ENCODE measurements at regions not wholly inside any gene's neighbourhood (a gene's known extent, or its start where the extent isn't known, plus 50 kb on each side); places are given as distances from the start of the nearest gene placed in this dataset.
"Not testable (repeated sequence)": the region's sequence is repeated elsewhere in the genome, so short reads cannot be mapped to it uniquely, and the experiment has no call there.

DNA sequence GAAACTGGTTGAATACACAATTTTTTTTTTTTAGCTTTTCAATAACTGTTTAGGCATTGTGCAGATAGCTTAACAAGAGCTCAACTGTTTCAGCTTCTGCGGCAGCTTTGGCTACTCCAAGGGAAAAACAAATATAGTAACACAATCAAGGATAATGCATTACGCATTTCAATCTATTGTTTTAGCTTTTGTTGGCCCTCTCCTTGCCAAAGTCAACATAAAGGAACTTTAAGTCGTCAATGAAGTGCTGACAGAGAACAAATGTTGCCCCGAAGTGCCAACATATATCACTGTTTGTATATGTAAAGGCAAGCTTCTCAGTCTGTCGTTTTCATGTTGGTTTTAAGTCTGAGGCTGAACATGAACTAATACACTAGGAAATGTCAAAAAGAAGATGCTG lies 1087.4 kb upstream of the FLRT2 start:
- no peak for DNase-seq

DNA sequence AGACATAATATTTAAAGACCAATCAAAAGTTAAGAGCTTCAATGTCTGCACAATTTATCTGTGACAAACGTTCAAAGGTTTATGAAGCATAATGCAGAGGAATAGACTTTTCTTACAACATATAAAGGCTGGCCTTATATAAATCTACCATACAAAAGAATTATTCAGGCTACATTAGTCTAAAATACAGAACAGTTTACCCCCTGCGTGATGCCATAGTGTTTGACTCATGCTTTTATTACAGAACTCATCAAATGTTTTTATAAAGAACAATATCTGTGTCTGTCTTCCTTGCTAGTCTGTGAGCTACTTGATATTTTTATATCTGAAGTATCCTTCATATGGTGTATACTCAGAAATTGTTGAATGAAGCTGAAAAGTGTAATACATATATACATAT lies 1084.5 kb upstream of the FLRT2 start:
- DNase-seq, result no peak

DNA sequence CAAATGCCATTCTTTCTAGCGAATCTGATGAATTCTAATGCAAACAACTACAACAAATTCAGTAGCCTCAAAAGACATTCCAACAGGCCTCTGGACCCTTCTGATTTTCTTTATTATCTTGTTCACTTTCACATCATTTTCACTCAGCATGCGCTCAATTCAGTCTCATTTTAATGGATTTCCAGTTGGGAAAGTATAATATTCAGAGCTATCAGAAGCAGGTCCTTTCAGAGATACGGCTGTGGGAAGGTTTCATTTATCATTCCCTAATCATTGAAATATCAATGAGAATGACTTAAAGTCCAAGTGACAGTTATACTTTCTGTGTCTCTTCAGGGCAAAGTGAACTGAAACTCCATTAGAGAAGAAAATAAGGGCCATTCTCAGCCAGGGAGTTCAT lies 1083.7 kb upstream of the FLRT2 start:
- no peak for DNase-seq

DNA sequence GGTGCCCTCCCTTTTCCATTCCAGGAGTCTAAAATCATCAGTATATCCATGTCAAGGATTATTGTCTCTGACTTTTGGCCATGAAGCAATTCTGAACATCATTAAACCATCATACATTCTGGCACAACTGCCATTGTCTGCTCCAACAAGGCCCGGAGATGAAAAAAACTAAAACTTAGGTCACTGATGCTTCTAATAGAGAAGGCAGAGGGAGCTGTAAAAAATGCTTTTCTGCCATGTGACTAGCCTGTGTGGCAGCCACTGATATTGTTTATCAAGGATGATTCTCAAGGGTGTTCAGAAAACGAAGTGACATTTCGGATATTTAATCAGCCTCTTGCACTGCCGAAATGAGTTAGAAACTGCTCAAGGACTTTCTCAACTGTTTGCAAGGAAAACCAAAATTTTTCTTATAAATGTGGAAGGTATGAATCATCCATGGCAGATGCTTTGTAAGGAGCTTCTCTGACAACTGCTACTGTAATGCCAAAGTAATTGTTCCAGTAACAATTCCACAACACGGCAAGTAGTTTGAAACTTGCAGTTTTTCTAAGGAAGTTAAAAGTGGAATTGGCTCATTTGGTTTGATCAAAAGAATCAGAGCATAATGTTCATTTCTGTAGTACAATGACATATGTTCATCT lies 1076.5 kb upstream of the FLRT2 start:
- DNase-seq, result no peak

DNA sequence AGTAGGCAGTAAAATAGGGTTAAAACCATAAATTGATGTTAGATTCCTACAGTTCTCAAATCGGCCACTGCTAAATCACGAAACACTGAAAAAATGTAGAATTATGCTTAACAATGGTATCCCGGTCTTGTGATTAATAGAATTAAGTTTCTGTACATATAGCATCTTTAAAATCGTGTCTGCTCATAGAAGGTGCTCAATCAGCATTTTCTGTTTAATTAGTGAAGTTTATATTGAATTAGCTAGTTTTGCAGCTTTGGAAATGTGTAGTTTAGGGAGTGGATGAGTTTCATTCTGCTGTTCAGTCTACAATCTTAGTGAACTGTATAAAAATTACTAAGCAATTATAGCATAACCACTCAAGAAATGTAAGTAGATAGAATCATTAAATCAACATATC lies 1075.8 kb upstream of the FLRT2 start:
- DNase-seq, result no peak

DNA sequence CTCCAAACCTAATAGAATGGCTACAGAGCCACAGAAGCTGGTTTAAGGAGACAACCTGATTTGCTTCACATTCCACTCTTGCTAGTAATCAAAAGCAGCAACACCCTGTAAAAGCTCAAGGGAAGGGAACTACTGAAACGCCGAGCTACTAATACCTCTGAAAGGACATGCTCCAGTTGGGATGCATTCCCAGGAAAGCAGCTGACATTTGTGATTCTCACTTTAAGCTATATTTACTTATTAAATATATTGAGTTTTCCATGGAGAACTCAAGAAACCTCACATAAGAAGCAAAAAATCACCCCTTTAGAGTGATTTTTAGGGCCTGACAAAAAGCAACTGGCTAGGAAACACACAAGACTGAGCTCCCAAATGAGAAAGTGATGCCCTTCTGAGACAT lies 1073.0 kb upstream of the FLRT2 start:
- DNase-seq, result no peak

DNA sequence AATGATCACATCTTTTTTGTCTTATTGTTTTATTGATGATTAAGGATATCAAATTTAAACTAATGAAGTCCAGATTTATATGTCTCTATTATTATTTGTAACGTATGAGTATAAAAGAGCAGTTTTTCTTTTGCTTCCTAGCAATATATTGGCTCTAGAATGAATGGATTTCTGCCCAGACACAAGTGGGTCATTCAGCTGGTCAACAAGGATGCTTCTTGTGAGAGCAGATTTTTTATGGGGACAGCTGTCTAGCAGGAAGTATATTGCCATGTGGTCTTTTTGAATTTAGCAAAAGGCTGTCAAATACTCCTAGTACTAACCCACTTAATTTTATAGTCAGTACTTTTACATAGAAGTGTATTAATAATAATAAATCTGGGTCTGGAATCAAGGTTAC lies 1071.1 kb upstream of the FLRT2 start:
- DNase-seq, result no peak

DNA sequence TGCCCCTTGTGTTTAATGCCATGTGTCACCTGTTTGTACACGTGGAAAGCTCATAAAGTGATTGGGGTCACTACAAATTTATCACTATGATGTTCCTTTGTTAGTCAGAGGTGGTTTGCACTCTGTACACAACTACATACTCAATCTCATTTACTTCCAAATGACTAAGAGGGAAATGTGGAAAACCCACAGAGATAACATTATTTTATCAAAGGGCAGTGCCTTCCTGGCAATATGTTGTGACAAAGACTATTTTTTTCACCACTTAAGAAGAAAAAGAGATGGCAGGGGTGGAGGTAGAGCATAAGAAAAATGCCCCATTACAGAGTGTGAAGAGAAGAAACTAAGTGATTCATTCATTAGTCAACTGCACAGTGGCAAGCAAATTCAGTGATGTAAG lies 1064.1 kb upstream of the FLRT2 start:
- no peak for DNase-seq

DNA sequence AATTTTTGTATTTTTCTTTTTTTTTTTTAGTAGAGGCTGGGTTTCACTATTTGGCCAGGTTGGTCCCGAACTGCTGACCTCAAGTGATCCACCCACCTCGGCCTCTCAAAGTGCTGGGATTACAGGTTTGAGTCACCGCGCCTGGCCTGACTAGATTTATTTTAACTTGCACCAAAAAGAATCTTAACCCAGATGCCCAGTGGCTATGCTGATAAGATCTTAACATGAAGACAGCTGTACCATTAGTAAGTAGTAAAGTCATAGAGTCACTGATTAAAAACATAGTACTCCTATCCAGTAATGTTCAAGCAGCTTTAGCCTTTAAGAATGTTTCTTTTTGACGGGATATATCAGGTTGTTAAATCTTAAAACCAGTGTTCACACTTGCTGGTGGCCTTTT lies 1061.8 kb upstream of the FLRT2 start:
- DNase-seq, result no peak

DNA sequence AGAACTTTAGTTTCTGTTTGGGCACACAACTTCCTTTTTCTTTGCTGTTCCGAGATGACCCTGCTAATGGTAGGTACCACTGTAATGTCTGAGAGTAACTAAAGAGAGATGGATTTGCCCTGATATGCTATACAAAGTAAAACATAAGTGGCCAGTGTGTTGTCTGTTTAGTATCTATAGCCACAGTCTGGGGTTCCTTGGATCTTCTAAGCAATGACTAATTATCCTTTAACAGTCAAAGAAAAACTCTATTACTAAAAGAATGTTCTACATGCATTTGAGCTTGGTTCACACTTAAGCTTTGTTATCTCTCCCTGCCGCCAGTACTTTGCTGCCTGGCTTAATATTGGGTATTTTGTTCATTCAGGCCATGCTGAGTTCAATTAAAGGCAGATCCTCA lies 1051.9 kb upstream of the FLRT2 start:
- no peak for DNase-seq

DNA sequence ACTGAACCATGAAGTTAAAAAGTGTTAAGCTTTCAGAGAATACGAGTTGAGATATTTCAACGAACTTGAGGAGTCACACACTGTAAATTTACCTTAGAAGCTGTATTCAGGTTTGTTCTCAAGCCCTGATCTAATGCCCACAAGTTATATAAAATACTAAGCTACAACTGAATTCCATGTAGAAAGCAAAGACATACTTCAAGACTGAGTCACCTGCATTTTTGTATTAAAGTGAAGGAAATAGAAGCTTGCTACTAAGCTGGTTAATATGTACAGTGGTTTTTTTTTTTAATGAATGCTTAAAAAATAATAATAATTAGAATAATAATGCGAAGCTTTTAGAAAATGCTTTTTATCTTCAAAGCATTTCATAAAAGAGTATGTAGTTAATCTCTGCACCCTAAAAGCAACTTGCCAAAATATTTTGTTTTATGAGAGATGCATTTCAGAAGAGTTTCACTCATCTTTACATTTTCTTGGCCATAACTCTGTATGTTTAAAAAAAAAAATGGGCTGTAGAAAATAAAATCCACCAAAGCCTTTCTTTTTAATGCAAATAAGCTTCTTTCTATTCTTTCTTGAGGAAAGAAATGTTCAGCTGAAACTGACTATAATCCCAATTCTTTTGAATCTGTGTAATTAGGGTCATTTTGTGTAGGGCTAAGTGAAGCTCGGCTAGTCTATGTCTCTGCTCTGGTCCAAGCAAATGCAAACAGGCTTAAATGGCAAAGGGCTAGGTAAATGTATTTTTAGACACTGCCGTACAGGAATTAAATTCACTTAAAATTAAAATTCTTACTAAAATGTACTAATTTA lies 1047.5 kb upstream of the FLRT2 start:
- DNase-seq, result no peak

DNA sequence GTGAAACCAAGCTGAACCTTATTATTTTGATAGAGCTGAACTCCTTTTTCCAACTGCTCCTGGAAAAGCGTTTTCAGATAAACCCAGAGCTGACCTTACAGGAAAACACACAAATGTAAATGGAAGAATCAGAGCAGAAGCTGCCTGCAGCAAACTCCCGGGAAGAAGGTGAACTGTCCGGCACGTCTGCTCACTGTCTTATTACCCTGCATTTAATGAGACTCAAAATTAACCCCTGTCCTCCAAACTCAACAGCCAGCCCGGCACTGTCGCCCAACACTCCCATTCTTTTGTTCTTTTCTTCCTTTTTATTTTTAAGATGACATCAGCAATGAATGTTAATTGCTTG lies 1046.9 kb upstream of the FLRT2 start:
- DNase-seq, result no peak

DNA sequence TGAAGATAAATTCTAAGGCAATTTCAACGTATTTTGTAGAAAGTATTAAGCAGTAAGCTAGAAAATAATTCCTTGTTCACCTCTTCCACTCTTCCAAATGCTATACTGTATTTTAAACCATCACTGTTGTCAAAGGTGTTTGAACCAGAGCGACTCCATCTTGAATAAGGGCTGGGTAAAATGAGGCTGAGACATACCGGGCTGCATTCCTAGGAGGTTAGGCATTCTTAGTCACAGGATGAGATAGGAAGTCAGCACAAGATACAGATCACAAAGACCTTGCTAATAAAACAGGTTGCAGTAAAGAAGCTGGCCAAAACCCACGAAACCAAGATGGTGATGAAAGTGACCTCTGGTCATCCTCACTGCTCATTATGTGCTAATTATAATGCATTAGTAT lies 1045.7 kb upstream of the FLRT2 start:
- DNase-seq, result not testable (repeated sequence)

DNA sequence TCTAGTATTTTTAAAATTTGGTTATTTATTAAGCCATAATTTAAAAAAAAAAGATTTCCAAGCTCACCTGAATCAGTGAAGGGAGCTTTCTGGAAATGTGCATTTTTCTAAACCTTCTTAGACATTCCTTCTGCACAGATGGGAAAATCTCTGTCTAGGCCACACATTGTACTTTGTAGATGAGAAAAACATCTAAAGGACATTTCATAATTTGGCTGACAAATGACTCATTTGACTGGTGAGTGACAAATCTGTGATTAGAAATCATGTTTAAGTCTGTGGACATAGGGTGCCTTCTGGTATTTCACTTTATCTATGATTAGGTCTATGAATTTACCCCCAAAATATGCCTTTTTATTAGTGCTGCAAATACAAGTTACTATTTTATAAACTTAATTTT lies 1044.9 kb upstream of the FLRT2 start:
- DNase-seq, result no peak

DNA sequence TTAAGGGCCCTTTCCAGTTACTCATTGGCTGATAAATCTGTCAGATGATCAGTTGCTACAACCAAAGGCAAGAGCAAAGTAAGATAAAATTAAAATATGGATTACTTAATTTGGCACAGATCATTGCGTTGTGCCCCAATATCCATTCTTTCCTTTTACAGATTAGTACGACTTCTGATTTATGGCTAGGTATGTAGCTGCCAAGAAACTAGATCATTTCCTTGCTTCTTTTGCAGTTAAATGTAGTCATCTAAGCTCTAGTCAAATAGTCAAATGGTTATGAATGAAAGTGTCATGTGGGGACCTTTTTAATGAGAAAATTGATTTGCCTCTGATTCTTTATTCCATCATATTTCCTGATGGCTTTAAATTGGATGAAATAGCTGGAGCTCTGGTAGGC lies 1039.9 kb upstream of the FLRT2 start:
- DNase-seq, result no peak

DNA sequence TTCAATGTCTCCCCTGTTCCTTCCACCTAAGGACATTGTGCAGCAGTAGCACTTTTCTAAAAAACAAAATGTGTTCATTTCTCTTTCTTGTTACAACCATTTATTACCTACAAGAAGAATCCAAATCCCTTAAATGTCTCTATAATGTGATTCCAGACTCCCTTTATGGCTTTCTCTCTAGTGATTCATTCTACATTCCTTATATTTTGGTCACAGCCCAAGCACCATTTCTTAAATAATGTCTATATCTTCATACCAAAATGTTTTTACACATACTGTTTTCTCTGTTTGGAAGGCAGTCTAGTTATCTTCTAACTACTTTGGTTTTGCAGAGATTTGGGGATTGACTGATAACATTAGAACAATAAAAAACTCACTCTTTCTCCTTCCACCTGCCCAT lies 1037.3 kb upstream of the FLRT2 start:
- no peak for DNase-seq

DNA sequence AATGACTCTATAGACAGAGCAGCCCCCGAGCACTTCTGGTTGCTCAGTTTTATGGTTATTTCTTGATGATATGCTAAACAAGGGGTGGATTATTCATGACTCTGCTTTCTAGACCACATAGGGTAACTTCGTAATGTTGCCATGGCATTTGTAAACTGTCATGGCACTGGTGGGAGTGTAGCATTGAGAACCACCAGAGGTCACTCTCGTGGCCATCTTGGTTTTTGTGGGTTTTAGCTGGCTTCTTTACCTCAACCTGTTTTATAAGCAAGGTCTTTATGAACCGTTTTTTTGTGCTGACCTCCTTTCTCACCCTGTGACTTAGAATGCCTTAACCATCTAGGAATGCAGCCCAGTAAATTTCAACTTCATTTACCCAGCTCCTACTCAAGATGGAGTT lies 1036.2 kb upstream of the FLRT2 start:
- DNase-seq, result no peak

DNA sequence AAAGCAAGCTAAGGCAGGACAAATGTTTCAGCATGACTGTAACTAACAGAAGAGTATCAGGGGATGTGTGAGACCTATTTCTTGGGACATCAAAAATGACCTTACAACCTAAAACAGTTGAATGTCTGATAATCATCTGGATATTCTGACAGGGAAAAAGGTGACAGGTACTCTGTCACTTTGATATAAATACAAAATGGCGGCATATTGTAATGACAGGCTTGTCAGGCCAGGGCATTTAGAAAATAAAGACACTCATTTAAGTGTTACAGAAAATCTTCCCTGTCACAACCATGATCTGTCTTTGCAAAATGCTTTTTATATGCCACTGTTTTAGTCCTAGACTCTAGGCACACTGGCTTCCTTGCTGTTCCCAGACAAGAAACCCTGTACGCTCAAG lies 1033.3 kb upstream of the FLRT2 start:
- no peak for DNase-seq

DNA sequence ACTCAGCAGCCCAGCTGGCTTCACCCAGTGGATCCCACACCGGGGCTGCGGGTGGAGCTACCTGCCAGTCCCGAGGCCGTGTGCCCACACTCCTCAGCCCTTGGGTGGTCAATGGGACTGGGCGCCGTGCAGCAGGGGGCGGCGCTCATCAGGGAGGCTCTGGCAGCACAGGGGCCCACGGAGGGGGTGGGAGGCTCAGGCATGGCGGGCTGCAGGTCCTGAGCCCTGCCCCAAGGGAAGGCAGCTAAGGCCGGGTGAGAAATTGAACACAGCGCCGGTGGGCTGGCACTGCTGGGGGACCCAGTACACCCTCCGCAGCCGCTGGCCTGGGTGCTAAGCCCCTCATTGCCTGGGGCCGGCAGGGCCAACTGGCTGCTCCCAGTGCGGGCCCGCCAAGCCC lies 1017.1 kb upstream of the FLRT2 start:
- DNase-seq, result not testable (repeated sequence)

DNA sequence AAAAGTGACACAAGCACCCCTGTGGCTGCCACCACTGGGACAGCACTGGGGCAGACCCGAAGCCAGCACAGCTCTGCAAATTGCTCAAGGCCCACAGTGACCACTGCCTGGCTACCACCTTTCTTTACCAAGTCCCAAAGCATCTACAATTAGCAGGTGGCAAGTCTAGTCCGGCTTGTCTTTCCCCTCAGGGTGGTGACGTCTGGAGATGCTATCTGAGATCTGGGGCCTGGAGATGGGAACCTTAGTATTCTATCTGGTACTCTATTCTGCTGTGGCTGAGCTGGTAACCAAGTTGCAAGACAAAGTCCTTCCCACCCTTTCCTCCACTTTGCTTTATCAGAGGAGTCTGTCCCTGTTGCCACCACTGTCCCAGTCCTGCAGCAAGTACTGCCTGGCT lies 1010.1 kb upstream of the FLRT2 start:
- no peak for DNase-seq

DNA sequence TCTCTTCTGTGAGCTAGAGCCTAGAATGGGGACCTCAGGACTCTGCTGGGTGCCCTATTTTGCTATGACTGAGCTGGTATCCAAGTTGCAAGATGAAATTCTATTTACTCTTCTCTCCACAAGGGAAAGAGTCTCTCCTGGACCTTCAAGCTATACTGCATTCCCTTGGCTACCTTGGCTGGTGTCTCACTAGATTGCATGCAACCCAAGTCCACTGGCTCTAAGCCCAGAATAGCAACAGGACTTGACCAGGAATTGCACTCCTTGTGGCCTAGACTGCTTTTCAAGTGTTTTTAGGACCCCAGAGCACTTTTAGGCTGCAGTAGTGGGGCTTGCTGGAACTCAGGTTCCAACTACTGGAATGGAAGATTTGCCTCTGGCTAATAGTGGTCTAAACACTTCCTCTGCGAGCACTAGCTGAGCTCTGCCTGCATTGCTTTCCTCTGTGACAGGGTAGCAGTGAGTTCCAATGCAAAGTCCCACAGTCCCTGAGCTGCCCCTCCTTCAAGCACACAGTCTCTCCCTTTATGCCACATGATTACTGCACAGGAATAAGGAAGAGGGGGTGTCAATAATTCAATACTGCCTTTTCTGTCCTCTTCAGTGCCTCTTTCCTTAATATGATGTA lies 1009.1 kb upstream of the FLRT2 start:
- DNase-seq, result no peak

DNA sequence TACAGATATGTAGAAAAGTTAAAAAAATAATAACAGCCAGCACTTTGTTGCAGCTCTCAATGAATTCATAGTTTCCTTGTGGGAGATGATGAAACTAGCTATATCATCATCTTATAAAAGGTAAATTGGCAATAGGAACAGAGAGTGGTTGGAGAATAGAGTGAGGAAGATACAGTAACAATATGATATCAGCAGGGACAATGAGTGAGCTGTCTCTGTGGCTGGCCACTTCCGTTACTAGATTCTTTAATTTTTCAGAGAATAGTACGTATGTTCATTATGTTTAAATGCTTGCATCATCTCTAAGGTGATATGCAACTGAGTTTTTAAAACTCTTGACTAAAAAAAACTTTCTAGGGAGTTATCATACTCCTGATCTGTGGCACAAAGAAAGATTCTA lies 1006.2 kb upstream of the FLRT2 start:
- DNase-seq, result no peak

DNA sequence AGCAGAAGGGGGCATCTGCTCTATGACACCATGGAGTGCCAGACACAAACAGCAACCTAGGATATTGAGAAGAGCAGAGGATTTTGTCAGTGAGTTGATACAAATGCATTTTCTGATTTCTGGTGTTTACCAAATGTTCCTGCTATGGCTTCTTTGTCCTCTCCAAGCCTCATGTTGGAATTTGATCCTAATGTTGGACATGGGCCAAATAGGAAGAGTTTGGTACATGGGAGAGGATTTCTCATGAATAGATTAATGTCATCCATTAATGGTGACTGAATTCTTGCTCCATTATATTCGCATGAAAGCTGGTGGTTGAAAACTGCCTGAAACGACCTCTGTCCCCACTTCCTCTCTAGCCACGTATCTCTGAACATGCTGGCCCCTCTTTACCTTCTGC lies 1002.2 kb upstream of the FLRT2 start:
- no peak for DNase-seq

DNA sequence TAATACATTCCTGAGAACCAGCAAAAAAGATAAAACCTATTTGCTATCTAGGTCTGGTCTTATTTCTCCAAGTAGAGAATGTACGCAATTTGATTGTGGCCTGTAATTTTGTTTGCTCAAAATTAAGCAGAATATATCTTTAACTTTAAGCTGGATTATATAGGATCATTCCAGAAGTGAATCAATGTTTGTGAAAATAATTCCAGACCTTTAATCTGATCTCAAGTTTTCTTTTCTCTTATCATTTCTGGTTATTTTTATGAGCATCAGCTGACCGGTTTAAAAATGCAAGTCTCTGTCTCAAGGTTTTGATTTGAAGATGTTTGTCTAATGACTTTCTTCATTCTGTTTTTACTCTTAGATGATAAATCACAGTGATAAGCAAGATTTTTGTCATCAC lies 997.9 kb upstream of the FLRT2 start:
- DNase-seq, result no peak

All from NCI-H1417 treated with DMSO at 0.1 percent for 48 hours (cell line).